GM12878 (cell line): ENCODE measurements at regions not wholly inside any gene's neighbourhood (a gene's known extent, or its start where the extent isn't known, plus 50 kb on each side); places are given as distances from the start of the nearest gene placed in this dataset.

Source experiments
- ATAC-seq: fragments of 200-7000 bp; cut with Tn5 transposase; 3 replicates; pipeline ENCODE4 v1.9.1; 2020; ENCODE audit warnings: mild to moderate bottlenecking, moderate library complexity
- BruUV-seq: library from RNA; stranded (reverse); fragments of 400-500 nt; replicated peaks from 2 replicates; lab custom pipeline; 2021; lab: Mats Ljungman, UMichigan
- CTCF ChIA-PET: fragments of 300-600 bp; sonication (Branson Sonifier 250); formaldehyde crosslinking; extraction: SDS; loops from one replicate; lab custom pipeline; 2021; ENCODE audit warnings: inconsistent platforms; lab: Yijun Ruan, JAX
- POLR2A ChIA-PET: fragments of 350-600 bp; formaldehyde crosslinking; extraction: SDS; loops from one replicate; lab custom pipeline; 2021; ENCODE audit warnings: inconsistent platforms; lab: Charles Lee
- RAD21 ChIA-PET: fragments of 300-600 bp; sonication (Branson Sonifier 250); formaldehyde crosslinking; loops from one replicate; lab custom pipeline; 2023; ENCODE audit warnings: antibody characterized with exemption; ENCODE audit not compliant: unreplicated experiment; lab: Charles Lee
- SMC1A ChIA-PET: fragments of 300-600 bp; sonication (Branson Sonifier 250); formaldehyde crosslinking; loops from one replicate; lab custom pipeline; 2023; ENCODE audit not compliant: unreplicated experiment, uncharacterized antibody; lab: Charles Lee
- DNase-seq: peaks from one replicate; pipeline ENCODE4 v3.0.0-alpha.2; 2011; ENCODE audit warnings: low read depth, low spot score
- FAIRE-seq: peaks from 3 replicates; lab custom pipeline; 2011; peaks lifted over from hg19 to GRCh38; lab: Jason Lieb, UNC
- H2AFZ ChIP-seq: 2 replicates; pipeline ENCODE4 v1.6.0; 2011; ENCODE audit warnings: low read depth, low read length, control low read depth; ENCODE audit not compliant: control insufficient read depth
- H3K27ac ChIP-seq: 2 replicates; pipeline ENCODE4 v1.5.1; 2011; ENCODE audit warnings: control low read depth; ENCODE audit not compliant: control insufficient read depth, insufficient read depth
- H3K27me3 ChIP-seq, 2 experiments: replicated peaks in 1 of 2; 2 replicates each; pipeline versions ENCODE4 v1.6.0 to v1.6.1; 2011; ENCODE audit warnings: low read length in 1 of 2; ENCODE audit not compliant: control insufficient read depth in 2 of 2, insufficient read depth in 2 of 2
- H3K36me3 ChIP-seq, 2 experiments: 2 replicates each; pipeline ENCODE4 v1.5.1; 2011; ENCODE audit warnings: low read length in 1 of 2; ENCODE audit not compliant: control insufficient read depth in 2 of 2, insufficient read depth in 2 of 2
- H3K4me1 ChIP-seq: 2 replicates; pipeline ENCODE4 v1.6.1; 2011; ENCODE audit warnings: mild to moderate bottlenecking, low read length, moderate library complexity, mixed read lengths; ENCODE audit not compliant: control insufficient read depth, insufficient read depth
- H3K4me2 ChIP-seq: 2 replicates; pipeline ENCODE4 v1.6.0; 2011; ENCODE audit warnings: control low read depth; ENCODE audit not compliant: control insufficient read depth, insufficient read depth
- H3K4me3 ChIP-seq: fragments of 200-600 bp; sonication (generic); 2 replicates; pipeline ENCODE4 v1.5.1; 2016
- H3K79me2 ChIP-seq: 2 replicates; pipeline ENCODE4 v1.6.0; 2011; ENCODE audit warnings: low read length; ENCODE audit not compliant: control insufficient read depth, insufficient read depth
- H3K9ac ChIP-seq: 2 replicates; pipeline ENCODE4 v1.8.0; 2011; ENCODE audit warnings: low read length, control low read depth, mixed read lengths; ENCODE audit not compliant: control insufficient read depth, insufficient read depth
- H3K9me3 ChIP-seq: replicated peaks from 3 replicates; pipeline ENCODE4 v1.5.1; 2011; ENCODE audit warnings: mild to moderate bottlenecking, low read length; ENCODE audit not compliant: control insufficient read depth, insufficient read depth
- H4K20me1 ChIP-seq: 2 replicates; pipeline ENCODE4 v1.6.0; 2011; ENCODE audit not compliant: control insufficient read depth, insufficient read depth
- CBFB ChIP-seq: IDR thresholded peaks from 2 replicates; pipeline ENCODE4 v1.6.1; 2016; ENCODE audit warnings: antibody characterized with exemption, low read depth
- CBX3 ChIP-seq: fragments of 200-600 bp; sonication (generic); IDR thresholded peaks from 2 replicates; pipeline ENCODE4 v1.6.1; 2016; ENCODE audit warnings: low read depth, borderline replicate concordance
- CREM ChIP-seq: IDR thresholded peaks from 2 replicates; pipeline ENCODE4 v1.6.1; 2014; ENCODE audit warnings: antibody characterized with exemption, low read depth
- GABPA ChIP-seq: IDR thresholded peaks from 2 replicates; pipeline ENCODE4 v1.6.1; 2014; ENCODE audit warnings: antibody characterized with exemption, low read depth, mild to moderate bottlenecking, inconsistent platforms
- MEF2B ChIP-seq: fragments of 450-650 bp; IDR thresholded peaks from 2 replicates; pipeline ENCODE4 v1.6.1; 2018; ENCODE audit warnings: mild to moderate bottlenecking, moderate library complexity; ENCODE audit not compliant: partially characterized antibody, poor library complexity, severe bottlenecking
- MYC ChIP-seq: IDR thresholded peaks from 2 replicates; pipeline ENCODE4 v1.6.1; 2011; ENCODE audit warnings: mild to moderate bottlenecking, low read length, moderate library complexity, inconsistent platforms; ENCODE audit not compliant: insufficient read depth, insufficient replicate concordance, insufficient read length, severe bottlenecking
- RAD21 ChIP-seq: IDR thresholded peaks from 2 replicates; pipeline ENCODE4 v1.6.1; 2011; ENCODE audit warnings: mild to moderate bottlenecking, low read depth, low read length, moderate library complexity; ENCODE audit not compliant: insufficient read depth
- RCOR1 ChIP-seq: conservative IDR thresholded peaks from 2 replicates; pipeline ENCODE4 v1.6.1; 2012; ENCODE audit warnings: low read depth, low read length, improper control_type of control experiment
- SIN3A ChIP-seq: IDR thresholded peaks from 2 replicates; pipeline ENCODE4 v1.6.1; 2012; ENCODE audit warnings: low read depth, low read length, improper control_type of control experiment
- SREBF2 ChIP-seq: IDR thresholded peaks from 2 replicates; pipeline ENCODE4 v1.6.1; 2012; ENCODE audit warnings: mild to moderate bottlenecking, low read length
- SRF ChIP-seq, 2 experiments: IDR thresholded peaks; 2 replicates each; pipeline ENCODE4 v1.6.1; 2011; ENCODE audit warnings: low read depth in 2 of 2, low read length in 2 of 2, mild to moderate bottlenecking in 1 of 2, moderate library complexity in 1 of 2
- TCF7 ChIP-seq: IDR thresholded peaks from 2 replicates; pipeline ENCODE4 v1.6.1; 2014; ENCODE audit warnings: antibody characterized with exemption, borderline replicate concordance
- YY1 ChIP-seq: IDR thresholded peaks from 2 replicates; pipeline ENCODE4 v1.6.1; 2011; ENCODE audit warnings: low read depth, mild to moderate bottlenecking, low read length
- ZNF207 ChIP-seq: fragments of 450-650 bp; IDR thresholded peaks from 2 replicates; pipeline ENCODE4 v1.6.1; 2014; ENCODE audit warnings: antibody characterized with exemption, mild to moderate bottlenecking, borderline replicate concordance
- ZNF217 ChIP-seq: fragments of 450-650 bp; IDR thresholded peaks from 2 replicates; pipeline ENCODE4 v1.6.1; 2017; ENCODE audit warnings: antibody characterized with exemption, mild to moderate bottlenecking
- in situ Hi-C: fragments of 300-500 bp; cut with MboI; formaldehyde crosslinking; loops from 9 replicates; pipeline ENCODE4 v1.14.3; 2018; ENCODE audit warnings: mixed read lengths
- intact Hi-C: fragments of 100-400 bp; cut with micrococcal nuclease; formaldehyde crosslinking; loops from one replicate; pipeline ENCODE4 v1.14.2; 2022; ENCODE audit not compliant: unreplicated experiment
- TF ChIP-seq, protein P1 (sequence below): fragments of 450-650 bp; IDR thresholded peaks from 2 replicates; pipeline ENCODE4 v1.6.1; 2016; ENCODE audit warnings: mild to moderate bottlenecking
- TF ChIP-seq, protein P2 (sequence below): fragments of 150-350 bp; IDR thresholded peaks from 2 replicates; pipeline ENCODE4 v1.6.1; 2014; ENCODE audit warnings: mild to moderate bottlenecking, low read depth, low read length
- TF ChIP-seq, protein P3 (sequence below): fragments of 450-650 bp; IDR thresholded peaks from 2 replicates; pipeline ENCODE4 v1.6.1; 2017; ENCODE audit warnings: antibody characterized with exemption, mild to moderate bottlenecking, moderate library complexity

DNA sequence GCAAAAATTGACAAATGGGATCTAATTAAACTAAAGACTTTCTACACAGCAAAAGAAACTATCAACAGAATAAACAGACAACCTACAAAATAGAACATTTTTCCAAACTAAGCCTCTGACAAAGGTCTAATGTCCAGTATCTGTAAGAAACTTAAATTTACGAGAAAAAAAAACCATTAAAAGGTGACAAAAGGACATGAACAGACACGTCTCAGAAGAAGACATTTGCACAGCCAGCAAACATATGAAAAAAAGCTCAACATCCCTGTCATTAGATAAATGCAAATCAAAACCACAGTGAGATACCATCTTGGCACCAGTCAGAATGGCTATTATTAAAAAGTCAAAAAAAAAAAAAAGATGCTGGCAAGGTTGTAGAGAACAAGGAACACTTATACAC is 70.6 kb upstream of the GRIK2 start (continued):
- TF ChIP-seq, protein P1, sequence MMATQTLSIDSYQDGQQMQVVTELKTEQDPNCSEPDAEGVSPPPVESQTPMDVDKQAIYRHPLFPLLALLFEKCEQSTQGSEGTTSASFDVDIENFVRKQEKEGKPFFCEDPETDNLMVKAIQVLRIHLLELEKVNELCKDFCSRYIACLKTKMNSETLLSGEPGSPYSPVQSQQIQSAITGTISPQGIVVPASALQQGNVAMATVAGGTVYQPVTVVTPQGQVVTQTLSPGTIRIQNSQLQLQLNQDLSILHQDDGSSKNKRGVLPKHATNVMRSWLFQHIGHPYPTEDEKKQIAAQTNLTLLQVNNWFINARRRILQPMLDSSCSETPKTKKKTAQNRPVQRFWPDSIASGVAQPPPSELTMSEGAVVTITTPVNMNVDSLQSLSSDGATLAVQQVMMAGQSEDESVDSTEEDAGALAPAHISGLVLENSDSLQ: no peak
- TF ChIP-seq GABPA (no peak), CREM (no peak), CBFB (no peak), TCF7 (no peak), SREBF2 (no peak), RAD21 (no peak), ZNF207 (no peak), MYC (no peak)
- TF ChIP-seq, protein P2, sequence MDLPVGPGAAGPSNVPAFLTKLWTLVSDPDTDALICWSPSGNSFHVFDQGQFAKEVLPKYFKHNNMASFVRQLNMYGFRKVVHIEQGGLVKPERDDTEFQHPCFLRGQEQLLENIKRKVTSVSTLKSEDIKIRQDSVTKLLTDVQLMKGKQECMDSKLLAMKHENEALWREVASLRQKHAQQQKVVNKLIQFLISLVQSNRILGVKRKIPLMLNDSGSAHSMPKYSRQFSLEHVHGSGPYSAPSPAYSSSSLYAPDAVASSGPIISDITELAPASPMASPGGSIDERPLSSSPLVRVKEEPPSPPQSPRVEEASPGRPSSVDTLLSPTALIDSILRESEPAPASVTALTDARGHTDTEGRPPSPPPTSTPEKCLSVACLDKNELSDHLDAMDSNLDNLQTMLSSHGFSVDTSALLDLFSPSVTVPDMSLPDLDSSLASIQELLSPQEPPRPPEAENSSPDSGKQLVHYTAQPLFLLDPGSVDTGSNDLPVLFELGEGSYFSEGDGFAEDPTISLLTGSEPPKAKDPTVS: no peak

DNA sequence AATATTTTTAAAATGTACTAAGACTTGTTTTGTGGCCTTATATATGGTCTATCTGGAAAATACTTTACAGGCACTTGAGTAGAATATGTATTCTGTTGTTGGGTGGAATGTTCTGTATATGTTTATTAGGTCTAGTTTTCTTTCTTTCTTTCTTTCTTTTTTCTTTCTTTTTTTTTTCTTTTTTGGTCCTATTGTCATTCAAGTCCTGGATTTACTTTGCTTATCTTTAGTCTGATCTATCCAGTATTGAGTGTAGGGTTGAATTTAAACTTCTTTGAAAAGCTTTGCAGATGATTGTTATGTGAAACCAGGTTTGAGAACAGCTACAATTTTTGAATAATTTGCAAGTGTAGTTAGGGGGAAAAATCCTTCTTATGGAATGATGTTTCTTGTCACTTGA is 67.1 kb upstream of the GRIK2 start:
- Histone ChIP-seq H3K4me2 (no peak overlapping the region), H3K27ac (no peak overlapping the region), H3K4me1 (no peaks in the 10 kb centered on the region), H3K79me2 (no peaks in the 10 kb centered on the region), H3K9ac (no peak overlapping the region), H2AFZ (no peak overlapping the region), H3K36me3 (no peaks in the 10 kb centered on the region), H3K27me3 (no peaks in the 10 kb centered on the region), H4K20me1 (no peaks in the 10 kb centered on the region), H3K4me3 (no peak overlapping the region), H3K9me3 (no peaks in the 10 kb centered on the region)
- ATAC-seq: no peak
- intact Hi-C loops: no loop called here
- in situ Hi-C loops: no loop called here
- no peak for DNase-seq
- ChIA-PET RAD21 (no interaction called here), SMC1A (no interaction called here), POLR2A (no interaction called here), CTCF (no interaction called here)
- no peak for TF ChIP-seq MEF2B
- no peak for TF ChIP-seq SRF (IDR thresholded peaks at IDR 0.05; ENCODE audit: low read depth in 2 of 2, low read length in 2 of 2)
- TF ChIP-seq RCOR1: no peak
- no peak for TF ChIP-seq YY1
- no peak for TF ChIP-seq ZNF217
- TF ChIP-seq CREM: no peak
- TF ChIP-seq CBX3: no peak
- TF ChIP-seq SIN3A: no peak
- TF ChIP-seq, protein P3, sequence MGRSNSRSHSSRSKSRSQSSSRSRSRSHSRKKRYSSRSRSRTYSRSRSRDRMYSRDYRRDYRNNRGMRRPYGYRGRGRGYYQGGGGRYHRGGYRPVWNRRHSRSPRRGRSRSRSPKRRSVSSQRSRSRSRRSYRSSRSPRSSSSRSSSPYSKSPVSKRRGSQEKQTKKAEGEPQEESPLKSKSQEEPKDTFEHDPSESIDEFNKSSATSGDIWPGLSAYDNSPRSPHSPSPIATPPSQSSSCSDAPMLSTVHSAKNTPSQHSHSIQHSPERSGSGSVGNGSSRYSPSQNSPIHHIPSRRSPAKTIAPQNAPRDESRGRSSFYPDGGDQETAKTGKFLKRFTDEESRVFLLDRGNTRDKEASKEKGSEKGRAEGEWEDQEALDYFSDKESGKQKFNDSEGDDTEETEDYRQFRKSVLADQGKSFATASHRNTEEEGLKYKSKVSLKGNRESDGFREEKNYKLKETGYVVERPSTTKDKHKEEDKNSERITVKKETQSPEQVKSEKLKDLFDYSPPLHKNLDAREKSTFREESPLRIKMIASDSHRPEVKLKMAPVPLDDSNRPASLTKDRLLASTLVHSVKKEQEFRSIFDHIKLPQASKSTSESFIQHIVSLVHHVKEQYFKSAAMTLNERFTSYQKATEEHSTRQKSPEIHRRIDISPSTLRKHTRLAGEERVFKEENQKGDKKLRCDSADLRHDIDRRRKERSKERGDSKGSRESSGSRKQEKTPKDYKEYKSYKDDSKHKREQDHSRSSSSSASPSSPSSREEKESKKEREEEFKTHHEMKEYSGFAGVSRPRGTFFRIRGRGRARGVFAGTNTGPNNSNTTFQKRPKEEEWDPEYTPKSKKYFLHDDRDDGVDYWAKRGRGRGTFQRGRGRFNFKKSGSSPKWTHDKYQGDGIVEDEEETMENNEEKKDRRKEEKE: no peak
- BruUV-seq: no TSS peak
- FAIRE-seq: no peak
